Upper lobe of left lung (tissue), 6 donors: ENCODE measurements at regions not wholly inside any gene's neighbourhood (a gene's known extent, or its start where the extent isn't known, plus 50 kb on each side); places are given as distances from the start of the nearest gene placed in this dataset.

Experiments
- ATAC-seq, 2 donors: fragments of 200-7000 bp; cut with Tn5 transposase; one replicate each; pipeline ENCODE4 v1.9.1; 2022; ENCODE audit warnings: mild to moderate bottlenecking in 2 of 2, moderate library complexity in 2 of 2; ENCODE audit not compliant: low FRiP score in 2 of 2
- DNase-seq, 2 donors: peaks; one replicate each; pipeline ENCODE4 v3.0.0-alpha.2; 2019 to 2020
- H3K27ac ChIP-seq, 4 donors: fragments of 200-600 bp; sonication (generic); one replicate each; pipeline ENCODE4 v1.5.1; 2016 to 2019
- H3K27me3 ChIP-seq, 4 donors: fragments of 200-600 bp; sonication (generic); one replicate each; pipeline ENCODE4 v1.5.1; 2017 to 2019
- H3K36me3 ChIP-seq, 4 donors: fragments of 200-600 bp; sonication (generic); one replicate each; pipeline ENCODE4 v1.5.1; 2016 to 2019
- H3K4me1 ChIP-seq, 4 donors: fragments of 200-600 bp; sonication (generic); one replicate each; pipeline ENCODE4 v1.5.1; 2018 to 2019
- H3K4me3 ChIP-seq, 4 donors: fragments of 200-600 bp; sonication (generic); one replicate each; pipeline ENCODE4 v1.5.1; 2017 to 2019; ENCODE audit warnings: mild to moderate bottlenecking in 2 of 4, moderate library complexity in 1 of 4
- H3K9me3 ChIP-seq, 4 donors: fragments of 200-600 bp; sonication (generic); one replicate each; pipeline ENCODE4 v1.5.1; 2018 to 2019
- EP300 ChIP-seq, 4 donors: sonication (generic); formaldehyde crosslinking; IDR thresholded peaks; one replicate each; pipeline ENCODE4 v1.5.1; 2017; ENCODE audit warnings: antibody characterized with exemption in 4 of 4, control low read depth in 2 of 4
- POLR2A ChIP-seq, 4 donors: fragments of 450-650 bp; IDR thresholded peaks; one replicate each; pipeline ENCODE4 v1.5.1; 2016 to 2017; ENCODE audit warnings: antibody characterized with exemption in 4 of 4, mild to moderate bottlenecking in 2 of 4
- POLR2AphosphoS5 ChIP-seq, 2 donors: sonication (generic); formaldehyde crosslinking; IDR thresholded peaks; one replicate each; pipeline ENCODE4 v1.5.1; 2017; ENCODE audit warnings: antibody characterized with exemption in 2 of 2
- WGBS, 2 donors: methylation state at CpG; one replicate each; pipeline ENCODE4 v1.1.5; 2017 to 2018; 5-methylcytosine and 5-hydroxymethylcytosine counted together
- TF ChIP-seq, protein P1 (sequence below), 6 experiments: fragments of 450-650 bp in 4 of 6; fragments of 200-600 bp in 2 of 6; sonication (generic) in 2 of 6; IDR thresholded peaks; one replicate each; pipeline ENCODE4 v1.5.1; 2016 to 2019; ENCODE audit warnings: antibody characterized with exemption in 6 of 6
- donor health status: DM: no; HTN: no; CAD: no; lungs with moderate emphysema.
- donor health status: DM: no; HTN: yes; CAD: no; lungs with severe emphysema.

DNA sequence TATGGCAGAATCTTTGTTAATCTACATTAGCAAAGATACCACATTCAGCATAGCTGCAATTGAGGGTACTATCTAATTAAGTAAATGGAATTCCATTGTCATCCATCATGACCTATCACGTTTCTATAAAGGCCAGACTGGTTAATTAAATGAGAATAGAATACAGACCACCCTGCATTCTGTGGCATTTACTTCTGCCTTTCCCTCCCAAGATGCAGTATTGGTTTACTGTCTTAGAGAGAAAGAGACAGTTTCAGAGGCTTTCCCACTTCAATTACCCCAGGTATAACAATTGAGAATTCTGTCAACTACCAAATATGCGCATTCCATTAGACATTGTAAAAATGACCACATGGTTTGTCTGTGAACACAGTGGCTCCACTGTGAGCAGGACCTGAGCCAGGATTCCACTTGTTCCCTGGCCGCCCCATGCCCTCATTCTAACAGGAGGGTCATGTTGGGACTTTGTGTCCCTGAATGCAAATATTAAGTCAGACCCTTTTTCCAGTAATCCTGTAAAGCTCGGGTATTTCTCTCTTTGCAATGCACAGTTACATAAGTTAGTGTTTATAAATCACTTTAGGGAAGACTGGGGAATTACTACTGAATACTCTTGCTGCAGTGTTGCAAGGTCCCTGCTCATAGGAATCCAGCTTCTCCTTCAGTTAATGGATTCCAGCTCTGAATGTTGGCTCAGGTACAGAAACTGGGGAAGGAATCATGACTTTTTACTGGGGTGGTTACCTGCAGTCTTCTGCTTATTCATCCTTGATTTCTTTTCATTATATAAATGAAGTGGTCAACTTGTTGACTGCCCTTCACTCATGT lies 261.0 kb downstream of the PDGFC start:
- H3K4me3 ChIP-seq, result no peak overlapping the region
- TF ChIP-seq POLR2A (IDR thresholded peaks at IDR 0.05) (no peak), EP300 (IDR thresholded peaks at IDR 0.05) (no peak), POLR2AphosphoS5 (IDR thresholded peaks at IDR 0.05) (no peak)
- TF ChIP-seq, protein P1, sequence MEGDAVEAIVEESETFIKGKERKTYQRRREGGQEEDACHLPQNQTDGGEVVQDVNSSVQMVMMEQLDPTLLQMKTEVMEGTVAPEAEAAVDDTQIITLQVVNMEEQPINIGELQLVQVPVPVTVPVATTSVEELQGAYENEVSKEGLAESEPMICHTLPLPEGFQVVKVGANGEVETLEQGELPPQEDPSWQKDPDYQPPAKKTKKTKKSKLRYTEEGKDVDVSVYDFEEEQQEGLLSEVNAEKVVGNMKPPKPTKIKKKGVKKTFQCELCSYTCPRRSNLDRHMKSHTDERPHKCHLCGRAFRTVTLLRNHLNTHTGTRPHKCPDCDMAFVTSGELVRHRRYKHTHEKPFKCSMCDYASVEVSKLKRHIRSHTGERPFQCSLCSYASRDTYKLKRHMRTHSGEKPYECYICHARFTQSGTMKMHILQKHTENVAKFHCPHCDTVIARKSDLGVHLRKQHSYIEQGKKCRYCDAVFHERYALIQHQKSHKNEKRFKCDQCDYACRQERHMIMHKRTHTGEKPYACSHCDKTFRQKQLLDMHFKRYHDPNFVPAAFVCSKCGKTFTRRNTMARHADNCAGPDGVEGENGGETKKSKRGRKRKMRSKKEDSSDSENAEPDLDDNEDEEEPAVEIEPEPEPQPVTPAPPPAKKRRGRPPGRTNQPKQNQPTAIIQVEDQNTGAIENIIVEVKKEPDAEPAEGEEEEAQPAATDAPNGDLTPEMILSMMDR (IDR thresholded peaks at IDR 0.05), result no peak
- no peaks in the 10 kb centered on the region for H3K9me3 ChIP-seq
- no peaks in the 10 kb centered on the region for H3K36me3 ChIP-seq
- H3K27me3 ChIP-seq, result no peaks in the 10 kb centered on the region
- H3K27ac ChIP-seq, result no peak overlapping the region
- 75 to 78% methylated on average over 4 of the region's 4 CpGs for WGBS, 2 donors
- H3K4me1 ChIP-seq, result no peaks in the 10 kb centered on the region
- DNase-seq (no peak), ATAC-seq (no peak)

- Histone ChIP-seq H3K9me3 (no peaks in the 10 kb centered on the region), H3K27me3 (no peaks in the 10 kb centered on the region), H3K4me1 (no peaks in the 10 kb centered on the region), H3K4me3 (no peak overlapping the region), H3K27ac (no peak overlapping the region), H3K36me3 (no peaks in the 10 kb centered on the region)
- TF ChIP-seq, protein P1 (IDR thresholded peaks at IDR 0.05), result no peak
- TF ChIP-seq POLR2AphosphoS5 (IDR thresholded peaks at IDR 0.05) (no peak), EP300 (IDR thresholded peaks at IDR 0.05) (no peak), POLR2A (IDR thresholded peaks at IDR 0.05) (no peak)
- ATAC-seq (no peak), DNase-seq (no peak)
- 16 to 18% methylated on average over 1 of the region's 1 CpG for WGBS, 2 donors
Measured at GRCh38 chr4:156705311-156705710, 266.3 kb downstream of the PDGFC start.

- ATAC-seq, result no peak
Measured at GRCh38 chr4:156695163-156695562, 276.4 kb downstream of the PDGFC start.

DNA sequence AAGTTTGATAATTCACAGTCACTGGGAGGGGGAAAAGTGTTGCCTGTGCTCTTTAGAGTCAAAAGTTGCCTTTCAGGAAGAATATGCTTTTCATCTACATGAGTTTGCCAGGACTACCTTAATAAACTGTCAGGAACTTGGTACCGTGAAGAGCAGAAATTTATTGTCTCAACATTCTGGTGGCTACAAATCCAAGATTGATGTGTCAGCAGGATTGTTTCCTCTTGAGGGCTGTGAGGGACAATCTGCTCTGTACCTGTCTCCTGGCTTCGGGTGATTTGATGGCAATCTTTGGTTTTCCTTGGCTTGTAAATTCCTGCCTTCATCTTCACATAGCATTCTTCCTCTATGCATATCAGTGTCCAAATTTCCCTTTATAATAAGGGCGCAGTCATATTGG lies 277.2 kb downstream of the PDGFC start:
- WGBS, 2 donors, result 59 to 72% methylated on average over 3 of the region's 3 CpGs
- H3K27ac ChIP-seq, result no peak overlapping the region
- no peaks in the 10 kb centered on the region for H3K4me1 ChIP-seq
- ATAC-seq (no peak), DNase-seq (no peak)
- no peaks in the 10 kb centered on the region for H3K36me3 ChIP-seq
- H3K27me3 ChIP-seq, result no peaks in the 10 kb centered on the region
- TF ChIP-seq POLR2AphosphoS5 (IDR thresholded peaks at IDR 0.05) (no peak), EP300 (IDR thresholded peaks at IDR 0.05) (no peak), POLR2A (IDR thresholded peaks at IDR 0.05) (no peak)
- TF ChIP-seq, protein P1 (IDR thresholded peaks at IDR 0.05), result no peak
- no peak overlapping the region for H3K4me3 ChIP-seq
- no peaks in the 10 kb centered on the region for H3K9me3 ChIP-seq

More at GRCh38 chr4:156695163-156695562, 276.4 kb downstream of the PDGFC start:
- H3K27me3 ChIP-seq, result no peaks in the 10 kb centered on the region
- 84 to 87% methylated on average over 7 of the region's 7 CpGs for WGBS, 2 donors
- TF ChIP-seq POLR2A (IDR thresholded peaks at IDR 0.05), result no peak
- no peak for TF ChIP-seq EP300 (IDR thresholded peaks at IDR 0.05)
- TF ChIP-seq, protein P1 (IDR thresholded peaks at IDR 0.05), result no peak
- no peak for TF ChIP-seq POLR2AphosphoS5 (IDR thresholded peaks at IDR 0.05)
- H3K36me3 ChIP-seq, result no peaks in the 10 kb centered on the region
- H3K4me1 ChIP-seq, result no peaks in the 10 kb centered on the region
- no peak for DNase-seq
- no peaks in the 10 kb centered on the region for H3K9me3 ChIP-seq
- H3K27ac ChIP-seq, result no peak overlapping the region
- H3K4me3 ChIP-seq, result no peak overlapping the region

GRCh38 chr4:156693557-156693956 lies 278.0 kb downstream of the PDGFC start:
- H3K9me3 ChIP-seq, result no peaks in the 10 kb centered on the region
- ATAC-seq (no peak), DNase-seq (no peak)
- H3K27me3 ChIP-seq, result no peaks in the 10 kb centered on the region
- H3K4me1 ChIP-seq, result no peaks in the 10 kb centered on the region
- no peak overlapping the region for H3K27ac ChIP-seq
- no peak overlapping the region for H3K4me3 ChIP-seq
- TF ChIP-seq POLR2AphosphoS5 (IDR thresholded peaks at IDR 0.05) (no peak), EP300 (IDR thresholded peaks at IDR 0.05) (no peak), POLR2A (IDR thresholded peaks at IDR 0.05) (no peak)
- TF ChIP-seq, protein P1 (IDR thresholded peaks at IDR 0.05), result no peak
- 30 to 43% methylated on average over 1 of the region's 1 CpG for WGBS, 2 donors
- no peaks in the 10 kb centered on the region for H3K36me3 ChIP-seq
